Natural killer cell treated with Interleukin-12 subunit alpha and Interleukin-12 subunit beta and Interleukin-15 and Interleukin-18, amount 100 ng/mL, for 72 hours (primary cell): ENCODE measurements at regions not wholly inside any gene's neighbourhood (a gene's known extent, or its start where the extent isn't known, plus 50 kb on each side); places are given as distances from the start of the nearest gene placed in this dataset.

Source experiments
- ATAC-seq, 2 donors: fragments of 150-1000 bp; cut with Tn5 transposase in 1 of 2; sonication (Bioruptor Pico), chemical (Tn5 transposase) in 1 of 2; 2 replicates each; pipeline ENCODE4 v1.10.0; 2021
- DNase-seq: peaks from one replicate; pipeline ENCODE4 v3.0.0; 2022; ENCODE audit warnings: low spot score
- H3K27ac Mint-ChIP-seq, 2 donors: 1 replicate in 1 of 2; 2 replicates in 1 of 2; pipeline ENCODE4 v1.8.0; 2022; ENCODE audit warnings: mixed read lengths in 2 of 2, mild to moderate bottlenecking in 1 of 2, moderate library complexity in 1 of 2
- H3K27me3 Mint-ChIP-seq, 2 donors: 1 replicate in 1 of 2; 2 replicates in 1 of 2; pipeline ENCODE4 v1.8.0; 2022; ENCODE audit warnings: mixed read lengths in 2 of 2
- H3K36me3 Mint-ChIP-seq: one replicate; pipeline ENCODE4 v1.8.0; 2022; ENCODE audit warnings: mixed read lengths
- H3K4me1 Mint-ChIP-seq, 2 donors: 1 replicate in 1 of 2; 2 replicates in 1 of 2; pipeline ENCODE4 v1.8.0; 2022; ENCODE audit warnings: low read depth in 2 of 2, mixed read lengths in 2 of 2, mild to moderate bottlenecking in 1 of 2
- H3K4me3 Mint-ChIP-seq: one replicate; pipeline ENCODE4 v1.8.0; 2022; ENCODE audit warnings: mixed read lengths
- H3K9me3 Mint-ChIP-seq: 2 replicates; pipeline ENCODE4 v1.8.0; 2022; ENCODE audit warnings: mixed read lengths

DNA sequence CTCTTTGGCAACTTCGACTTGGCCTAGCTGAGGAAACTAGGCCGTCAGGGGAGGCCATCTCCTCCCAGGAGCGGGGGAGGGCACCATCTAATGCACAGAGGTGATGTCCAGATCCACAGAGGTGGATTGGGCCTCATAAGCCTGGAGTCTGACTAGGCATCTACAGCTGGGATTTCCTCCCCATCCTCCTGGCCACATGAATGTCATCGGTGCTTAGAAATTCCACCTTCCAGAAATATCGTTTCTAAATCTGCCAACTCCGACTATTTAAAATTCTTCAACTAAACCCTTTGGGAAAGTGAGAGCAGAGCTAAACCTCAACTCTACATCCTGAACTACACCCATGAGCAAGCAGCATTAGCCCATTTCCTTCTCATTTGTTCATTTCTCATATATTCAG, 118.7 kb downstream of the WNT5A start:
- H3K4me3 Mint-ChIP-seq: no peak overlapping the region
- no peaks in the 10 kb centered on the region for H3K4me1 Mint-ChIP-seq
- no peaks in the 10 kb centered on the region for H3K27me3 Mint-ChIP-seq
- DNase-seq (no peak), ATAC-seq (no peak)
- no peak overlapping the region for H3K27ac Mint-ChIP-seq
- H3K36me3 Mint-ChIP-seq: no peaks in the 10 kb centered on the region
- peaks cover 15% of the 10 kb centered on the region for H3K9me3 Mint-ChIP-seq

DNA sequence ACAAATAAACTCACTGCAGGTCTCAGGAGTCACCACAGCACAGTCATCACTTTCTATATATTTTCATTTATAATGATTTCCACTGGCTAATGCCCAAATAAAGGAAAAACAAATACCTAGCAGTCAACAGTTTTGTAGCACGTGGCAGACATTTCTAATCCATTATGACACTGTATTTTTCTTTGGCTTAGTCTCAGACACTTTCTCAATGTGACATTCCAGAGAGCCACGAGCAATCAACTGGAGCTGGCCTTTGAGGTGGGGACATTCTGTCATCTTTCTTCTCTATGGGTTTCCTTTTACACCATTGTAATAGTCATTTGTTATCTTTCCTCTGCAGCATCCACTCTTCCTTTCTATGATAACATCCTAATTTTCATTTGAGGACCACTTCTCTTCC, 119.7 kb downstream of the WNT5A start:
- Mint-ChIP-seq H3K4me1 (no peaks in the 10 kb centered on the region), H3K27ac (no peak overlapping the region), H3K27me3 (no peaks in the 10 kb centered on the region), H3K9me3 (peaks cover 9% of the 10 kb centered on the region), H3K4me3 (no peak overlapping the region), H3K36me3 (no peaks in the 10 kb centered on the region)
- no peak for DNase-seq
- ATAC-seq: no peak

DNA sequence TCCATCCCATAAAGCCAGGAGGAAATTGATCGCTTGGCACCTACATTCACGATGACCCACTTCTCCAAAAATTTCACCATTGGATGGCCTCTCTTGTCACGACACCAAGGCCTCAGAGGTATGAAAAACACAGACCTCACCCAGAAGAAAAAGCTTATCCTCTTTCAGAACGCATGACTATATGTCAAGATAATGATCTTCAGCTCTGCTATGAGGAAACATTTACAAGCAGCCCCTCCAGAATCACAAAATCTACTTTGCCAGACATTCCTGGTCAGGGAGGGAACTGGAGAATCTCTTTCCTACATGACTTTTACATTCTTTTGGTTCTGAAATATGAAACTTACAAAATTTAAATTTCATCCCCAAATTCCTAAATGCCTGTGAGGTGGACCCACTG, 122.7 kb downstream of the WNT5A start:
- no peaks in the 10 kb centered on the region for H3K4me1 Mint-ChIP-seq
- no peaks in the 10 kb centered on the region for H3K27me3 Mint-ChIP-seq

DNA sequence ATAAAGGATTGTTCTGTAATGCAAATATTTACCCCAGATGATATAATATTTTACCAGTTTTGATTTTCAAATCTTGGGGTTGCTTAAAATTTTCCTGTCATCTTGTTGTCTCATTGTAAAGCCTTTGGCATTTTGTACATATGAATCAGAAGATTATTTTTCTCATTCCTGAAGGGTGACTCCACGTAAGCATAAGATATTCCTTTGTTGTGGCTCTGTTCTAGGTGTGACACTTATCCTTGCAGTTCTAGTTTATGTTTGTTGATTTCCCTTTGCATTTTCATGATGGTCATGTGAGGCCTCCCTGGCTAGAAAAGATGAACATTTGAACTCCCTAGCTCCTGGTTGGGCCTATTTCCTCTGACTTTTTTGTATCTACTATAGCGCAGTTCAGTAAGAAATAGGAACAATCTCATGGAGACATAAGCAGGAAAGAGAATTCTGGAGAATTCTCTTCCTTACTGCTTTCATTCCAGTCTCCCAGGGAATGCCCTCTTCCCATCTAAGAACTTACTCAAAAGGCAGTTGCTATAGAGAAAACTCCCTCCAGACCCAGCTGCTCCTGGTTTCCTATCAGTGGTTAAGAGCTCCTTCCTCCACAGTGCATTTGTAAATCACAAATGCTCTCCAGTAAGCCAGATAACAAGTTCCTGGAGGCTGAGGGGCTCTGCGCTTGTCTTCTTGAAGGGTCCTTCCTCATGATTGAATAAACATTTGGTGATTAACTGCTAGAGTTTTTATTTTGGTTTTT, 124.7 kb downstream of the WNT5A start:
- no peaks in the 10 kb centered on the region for H3K4me1 Mint-ChIP-seq
- H3K36me3 Mint-ChIP-seq: no peaks in the 10 kb centered on the region
- no peak overlapping the region for H3K4me3 Mint-ChIP-seq
- DNase-seq (no peak), ATAC-seq (no peak)
- H3K9me3 Mint-ChIP-seq: peaks cover 10% of the 10 kb centered on the region
- H3K27me3 Mint-ChIP-seq: no peaks in the 10 kb centered on the region
- H3K27ac Mint-ChIP-seq: no peak overlapping the region

More for the DNA sequence above, 122.7 kb downstream of the WNT5A start:
- no peak overlapping the region for H3K4me3 Mint-ChIP-seq
- ATAC-seq: no peak
- H3K9me3 Mint-ChIP-seq: peaks cover 13% of the 10 kb centered on the region
- no peak overlapping the region for H3K27ac Mint-ChIP-seq
- no peak for DNase-seq
- H3K36me3 Mint-ChIP-seq: no peaks in the 10 kb centered on the region

DNA sequence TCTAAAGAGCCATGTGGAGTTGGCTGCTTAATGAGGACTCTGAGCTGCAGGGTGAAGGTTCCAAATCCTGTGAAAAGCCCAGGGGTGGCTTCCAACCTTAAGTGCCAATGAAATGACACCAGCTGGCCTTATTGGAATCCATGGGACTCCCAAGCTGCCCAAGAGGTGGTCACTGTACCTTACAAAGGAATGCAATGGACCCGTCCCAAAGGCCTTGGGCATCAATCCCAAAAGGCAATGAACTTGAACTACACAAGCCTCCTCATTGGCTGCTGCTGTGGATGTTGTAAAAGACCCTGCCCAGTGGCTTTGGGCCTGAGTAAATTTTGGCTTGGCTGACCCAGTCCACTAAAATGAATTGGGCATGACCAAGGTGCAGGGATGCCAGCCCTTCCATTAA, 129.3 kb downstream of the WNT5A start:
- Mint-ChIP-seq H3K36me3 (no peaks in the 10 kb centered on the region), H3K27me3 (no peaks in the 10 kb centered on the region), H3K4me1 (no peaks in the 10 kb centered on the region), H3K9me3 (peaks cover 5% of the 10 kb centered on the region), H3K27ac (no peak overlapping the region), H3K4me3 (no peak overlapping the region)
- no peak for DNase-seq
- no peak for ATAC-seq

GRCh38 chr3:55352668-55353067, 134.4 kb downstream of the WNT5A start:
- Mint-ChIP-seq H3K9me3 (peaks cover 5% of the 10 kb centered on the region), H3K27ac (no peak overlapping the region), H3K4me1 (no peaks in the 10 kb centered on the region), H3K4me3 (no peak overlapping the region), H3K27me3 (no peaks in the 10 kb centered on the region), H3K36me3 (no peaks in the 10 kb centered on the region)
- no peak for DNase-seq
- ATAC-seq: no peak

GRCh38 chr3:55349851-55350250, 137.3 kb downstream of the WNT5A start:
- Mint-ChIP-seq H3K36me3 (no peaks in the 10 kb centered on the region), H3K4me3 (no peak overlapping the region), H3K27ac (no peak overlapping the region), H3K27me3 (no peaks in the 10 kb centered on the region), H3K4me1 (no peaks in the 10 kb centered on the region), H3K9me3 (peaks cover 5% of the 10 kb centered on the region)
- DNase-seq (no peak), ATAC-seq (no peak)

DNA sequence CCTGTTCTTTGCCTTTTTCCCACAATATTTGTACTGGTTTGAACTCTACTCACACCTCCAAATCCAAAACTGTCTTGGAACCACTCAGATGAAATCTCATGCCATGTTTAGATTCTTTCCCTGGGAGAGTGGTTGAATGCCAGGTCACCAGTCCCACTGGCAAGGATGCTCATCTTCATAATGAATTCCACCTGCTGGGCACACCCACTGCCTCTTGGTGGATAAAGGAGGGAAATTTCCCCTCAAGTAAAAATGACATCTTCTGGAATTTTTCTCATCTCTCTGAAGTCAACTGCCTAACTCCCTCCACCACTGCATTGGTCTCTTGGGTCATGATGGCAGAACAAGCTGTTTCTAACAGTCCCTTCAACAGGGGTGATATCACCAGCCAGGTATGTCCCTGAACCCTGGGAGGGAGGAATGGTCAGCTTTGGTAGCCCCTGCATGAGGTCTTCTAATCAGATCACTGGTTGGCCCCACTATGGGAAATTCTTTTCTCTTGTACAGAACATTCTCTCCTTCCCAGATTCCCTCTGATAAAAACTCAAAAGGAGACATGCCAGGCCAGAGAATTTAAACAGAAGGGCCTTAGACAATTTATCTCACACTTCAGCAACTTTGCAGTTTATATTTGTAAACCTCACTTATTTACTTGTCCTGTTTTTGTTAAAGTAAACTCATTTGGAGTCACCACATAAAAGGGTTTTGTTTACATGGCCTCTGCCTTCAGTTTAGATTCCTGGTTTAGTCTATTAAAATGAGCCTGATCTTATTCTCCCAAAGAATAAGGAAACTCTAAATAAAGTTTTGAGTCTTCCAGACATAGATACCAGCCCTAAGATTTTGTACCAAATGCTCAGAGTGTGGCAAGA, 143.4 kb downstream of the WNT5A start:
- H3K27ac Mint-ChIP-seq: no peak overlapping the region
- no peaks in the 10 kb centered on the region for H3K36me3 Mint-ChIP-seq
- H3K4me1 Mint-ChIP-seq: no peaks in the 10 kb centered on the region

GRCh38 chr3:55341502-55342031, 145.5 kb downstream of the WNT5A start:
- Mint-ChIP-seq H3K27ac (no peak overlapping the region), H3K36me3 (no peaks in the 10 kb centered on the region), H3K4me1 (no peaks in the 10 kb centered on the region), H3K9me3 (peaks cover 5% of the 10 kb centered on the region), H3K27me3 (no peaks in the 10 kb centered on the region), H3K4me3 (no peak overlapping the region)
- no peak for DNase-seq
- ATAC-seq: no peak

More for the DNA sequence above, 143.4 kb downstream of the WNT5A start:
- H3K9me3 Mint-ChIP-seq: no peaks in the 10 kb centered on the region
- ATAC-seq: no peak
- no peaks in the 10 kb centered on the region for H3K27me3 Mint-ChIP-seq
- no peak for DNase-seq
- no peak overlapping the region for H3K4me3 Mint-ChIP-seq

GRCh38 chr3:55339819-55340218, 147.3 kb downstream of the WNT5A start:
- ATAC-seq: no peak
- DNase-seq: no peak
- Mint-ChIP-seq H3K27me3 (no peaks in the 10 kb centered on the region), H3K4me3 (no peak overlapping the region), H3K27ac (no peak overlapping the region), H3K9me3 (peaks cover 5% of the 10 kb centered on the region), H3K4me1 (no peaks in the 10 kb centered on the region), H3K36me3 (no peaks in the 10 kb centered on the region)

GRCh38 chr3:55339390-55339789, 147.7 kb downstream of the WNT5A start:
- no peaks in the 10 kb centered on the region for H3K27me3 Mint-ChIP-seq
- ATAC-seq (no peak), DNase-seq (no peak)
- no peaks in the 10 kb centered on the region for H3K36me3 Mint-ChIP-seq
- H3K9me3 Mint-ChIP-seq: peaks cover 9% of the 10 kb centered on the region
- H3K4me1 Mint-ChIP-seq: no peaks in the 10 kb centered on the region
- H3K4me3 Mint-ChIP-seq: no peak overlapping the region
- H3K27ac Mint-ChIP-seq: no peak overlapping the region

DNA sequence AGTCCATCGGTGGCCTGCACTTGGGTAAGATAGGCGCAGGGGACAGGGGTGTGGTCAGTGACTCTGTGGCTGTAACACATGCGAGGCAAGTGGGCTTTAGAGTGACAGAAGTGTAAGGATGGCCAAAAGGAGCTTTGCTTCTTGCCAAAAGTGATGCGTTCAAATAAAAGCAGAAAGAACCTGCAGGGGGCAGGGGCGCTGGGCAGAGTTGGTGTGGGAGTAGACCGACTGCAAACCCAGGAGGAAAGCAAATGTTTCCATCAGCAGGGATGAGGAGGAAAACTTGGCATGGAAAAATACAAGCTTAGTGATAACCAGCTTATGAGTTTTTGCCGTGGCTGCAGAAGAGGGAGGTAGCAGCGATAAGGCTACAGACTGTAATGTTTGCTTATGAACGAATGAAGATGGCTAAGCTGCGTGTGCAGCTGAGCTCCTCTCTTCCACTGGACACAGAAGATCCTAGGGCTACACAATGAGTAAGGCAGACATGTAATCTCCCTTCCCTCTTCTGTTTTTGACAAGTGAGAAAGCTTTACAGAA, 149.4 kb downstream of the WNT5A start:
- DNase-seq (no peak), ATAC-seq (no peak)
- H3K9me3 Mint-ChIP-seq: peaks cover 9% of the 10 kb centered on the region
- H3K4me3 Mint-ChIP-seq: no peak overlapping the region
- H3K36me3 Mint-ChIP-seq: no peaks in the 10 kb centered on the region
- no peak overlapping the region for H3K27ac Mint-ChIP-seq
- H3K4me1 Mint-ChIP-seq: no peaks in the 10 kb centered on the region
- no peaks in the 10 kb centered on the region for H3K27me3 Mint-ChIP-seq

DNA sequence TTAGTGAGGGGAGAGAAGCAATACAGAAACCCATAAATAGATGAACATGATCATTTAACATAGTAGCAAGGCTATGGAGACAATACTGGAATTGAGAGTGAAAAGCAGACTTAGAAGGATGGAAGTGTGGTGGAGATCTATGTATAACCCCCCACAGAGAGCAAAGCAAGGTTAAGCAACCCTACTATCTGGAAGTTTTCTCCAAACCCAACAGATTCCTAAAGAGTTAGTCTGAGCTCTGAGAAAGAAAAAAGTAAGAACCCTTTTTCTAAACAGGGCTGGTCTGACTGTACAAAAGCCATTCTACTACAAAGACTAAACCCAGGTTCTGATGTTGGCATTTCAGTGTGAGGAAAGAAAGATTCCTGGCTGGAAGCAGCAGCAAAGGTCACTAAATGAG, 153.2 kb downstream of the WNT5A start:
- no peak overlapping the region for H3K4me3 Mint-ChIP-seq
- no peaks in the 10 kb centered on the region for H3K27me3 Mint-ChIP-seq
- H3K36me3 Mint-ChIP-seq: peaks cover 4% of the 10 kb centered on the region
- no peak overlapping the region for H3K27ac Mint-ChIP-seq
- H3K9me3 Mint-ChIP-seq: peaks cover 19% of the 10 kb centered on the region
- ATAC-seq: no peak
- no peak for DNase-seq
- no peaks in the 10 kb centered on the region for H3K4me1 Mint-ChIP-seq

GRCh38 chr3:55333046-55333445, 154.1 kb downstream of the WNT5A start:
- Mint-ChIP-seq H3K4me1 (no peaks in the 10 kb centered on the region), H3K36me3 (peaks cover 4% of the 10 kb centered on the region), H3K4me3 (no peak overlapping the region), H3K9me3 (peaks cover 23% of the 10 kb centered on the region), H3K27ac (no peak overlapping the region), H3K27me3 (no peaks in the 10 kb centered on the region)
- DNase-seq (no peak), ATAC-seq (peak in 1 of 2 donors; percentile 50)
